Fibroblast of villous mesenchyme (primary cell): ENCODE measurements at regions not wholly inside any gene's neighbourhood (a gene's known extent, or its start where the extent isn't known, plus 50 kb on each side); places are given as distances from the start of the nearest gene placed in this dataset.
"Not testable (repeated sequence)": the region's sequence is repeated elsewhere in the genome, so short reads cannot be mapped to it uniquely, and the experiment has no call there.

ENCODE experiments used
- DNase-seq: peaks from one replicate; pipeline ENCODE4 v3.0.0-alpha.2; 2010; ENCODE audit warnings: low read depth
- H3K4me3 ChIP-seq: 2 replicates; pipeline ENCODE4 v1.5.1; 2011; ENCODE audit warnings: low read depth, mild to moderate bottlenecking, low read length
- TF ChIP-seq, protein P1 (sequence below): IDR thresholded peaks from 2 replicates; pipeline ENCODE4 v1.5.1; 2012; ENCODE audit warnings: low read depth, mild to moderate bottlenecking, low read length; ENCODE audit not compliant: insufficient read depth

GRCh38 chr4:137408527-137409177 lies 123.6 kb downstream of the PCDH18 start:
- H3K4me3 ChIP-seq, result no peak overlapping the region
- TF ChIP-seq, protein P1, sequence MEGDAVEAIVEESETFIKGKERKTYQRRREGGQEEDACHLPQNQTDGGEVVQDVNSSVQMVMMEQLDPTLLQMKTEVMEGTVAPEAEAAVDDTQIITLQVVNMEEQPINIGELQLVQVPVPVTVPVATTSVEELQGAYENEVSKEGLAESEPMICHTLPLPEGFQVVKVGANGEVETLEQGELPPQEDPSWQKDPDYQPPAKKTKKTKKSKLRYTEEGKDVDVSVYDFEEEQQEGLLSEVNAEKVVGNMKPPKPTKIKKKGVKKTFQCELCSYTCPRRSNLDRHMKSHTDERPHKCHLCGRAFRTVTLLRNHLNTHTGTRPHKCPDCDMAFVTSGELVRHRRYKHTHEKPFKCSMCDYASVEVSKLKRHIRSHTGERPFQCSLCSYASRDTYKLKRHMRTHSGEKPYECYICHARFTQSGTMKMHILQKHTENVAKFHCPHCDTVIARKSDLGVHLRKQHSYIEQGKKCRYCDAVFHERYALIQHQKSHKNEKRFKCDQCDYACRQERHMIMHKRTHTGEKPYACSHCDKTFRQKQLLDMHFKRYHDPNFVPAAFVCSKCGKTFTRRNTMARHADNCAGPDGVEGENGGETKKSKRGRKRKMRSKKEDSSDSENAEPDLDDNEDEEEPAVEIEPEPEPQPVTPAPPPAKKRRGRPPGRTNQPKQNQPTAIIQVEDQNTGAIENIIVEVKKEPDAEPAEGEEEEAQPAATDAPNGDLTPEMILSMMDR, result no peak
- DNase-seq, result no peak

GRCh38 chr4:137405833-137406232 lies 126.5 kb downstream of the PCDH18 start:
- DNase-seq, H3K4me3 ChIP-seq: not testable (repeated sequence)

- no peak overlapping the region for H3K4me3 ChIP-seq
- peak; percentile 43 for DNase-seq
- TF ChIP-seq, protein P1, result no peak
Observed at GRCh38 chr4:137394018-137394417, 138.3 kb downstream of the PCDH18 start.

DNA sequence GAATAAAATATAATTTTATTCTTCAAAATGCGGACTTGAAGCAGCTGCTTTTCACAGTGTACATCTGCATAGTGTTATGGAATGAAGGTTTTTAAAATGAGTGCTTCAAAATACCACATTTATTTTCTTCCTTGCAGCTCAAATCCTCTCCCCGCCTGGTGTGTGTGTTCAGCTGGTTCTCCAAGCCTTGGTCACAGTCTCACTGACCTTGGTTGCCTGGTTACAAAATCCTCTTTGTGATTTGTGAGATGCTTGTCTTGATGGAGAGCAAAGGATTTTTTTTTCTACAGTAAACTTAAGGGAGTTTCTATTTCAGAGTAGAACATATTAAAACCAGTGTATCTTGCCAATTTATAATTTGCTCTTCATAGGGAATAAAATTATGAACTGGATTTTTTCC lies 139.2 kb downstream of the PCDH18 start:
- DNase-seq, result peak; percentile 60
- TF ChIP-seq, protein P1, result no peak
- H3K4me3 ChIP-seq, result no peak overlapping the region

DNA sequence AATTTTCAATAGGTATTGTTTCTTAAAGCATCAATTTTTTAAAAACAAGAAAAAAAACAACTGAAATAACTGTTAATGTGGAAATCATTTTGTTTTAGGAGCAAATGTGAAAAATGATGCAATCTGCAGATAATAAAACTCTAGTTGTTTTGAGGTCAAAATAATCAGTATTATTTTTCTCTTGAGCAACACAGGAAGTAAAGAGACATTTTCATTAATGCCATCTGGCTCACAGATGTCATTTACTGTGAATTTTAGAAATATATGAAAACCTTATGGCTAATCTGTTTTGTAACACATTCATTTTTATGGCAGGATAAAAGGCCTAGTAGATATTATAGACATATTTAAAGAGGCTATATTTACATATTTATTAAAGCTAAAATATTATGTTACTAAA lies 141.6 kb downstream of the PCDH18 start:
- peak; percentile 92 for DNase-seq
- no peak overlapping the region for H3K4me3 ChIP-seq
- TF ChIP-seq, protein P1, result no peak

DNA sequence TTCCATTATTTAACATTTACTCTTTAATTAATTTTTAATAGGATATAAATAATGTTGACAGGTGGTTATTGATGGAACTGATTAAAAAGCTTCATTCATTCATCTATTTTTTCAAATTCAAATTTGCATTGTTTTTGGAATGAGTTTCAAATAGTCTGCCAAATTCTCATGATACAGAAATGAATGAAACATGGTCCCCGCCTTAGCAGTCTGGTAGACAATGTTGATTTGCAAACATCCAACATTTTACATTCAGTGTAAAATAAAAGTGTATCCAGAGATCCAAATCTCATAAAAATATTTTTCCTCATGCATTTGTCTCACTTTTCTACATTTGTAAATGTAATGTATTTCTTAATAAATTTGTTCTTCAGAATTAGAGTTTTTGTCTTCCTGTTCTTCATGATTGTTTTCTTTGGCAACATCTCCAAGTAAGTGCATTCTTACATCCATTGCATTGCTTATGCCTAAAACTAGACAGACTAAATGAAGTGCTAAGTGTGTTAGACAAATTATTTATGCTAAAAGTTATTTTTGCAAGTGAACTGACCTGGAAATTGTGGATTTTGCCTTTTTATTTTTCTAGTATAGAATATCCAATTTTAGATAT lies 142.3 kb downstream of the PCDH18 start:
- TF ChIP-seq, protein P1, result no peak
- DNase-seq, result peak; percentile 31
- no peak overlapping the region for H3K4me3 ChIP-seq

DNA sequence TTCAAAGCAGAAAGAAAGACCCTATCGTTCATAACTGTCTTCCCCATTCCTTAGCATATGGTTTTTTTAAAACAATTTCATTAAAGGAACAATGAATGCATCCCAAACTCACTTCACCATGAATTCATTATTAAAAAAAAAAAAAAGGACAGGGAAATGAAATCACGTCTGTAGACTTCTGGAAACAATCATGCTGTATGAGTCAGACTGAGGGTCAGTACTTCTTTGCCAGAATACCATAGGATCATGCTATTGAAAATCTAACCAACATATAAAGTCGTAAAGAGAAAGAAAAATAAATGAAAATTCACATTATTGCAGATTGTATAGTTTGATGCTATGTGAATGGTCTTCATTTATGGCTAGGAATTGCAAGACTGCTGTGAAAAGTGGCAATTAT lies 144.4 kb downstream of the PCDH18 start:
- H3K4me3 ChIP-seq, result no peak overlapping the region
- TF ChIP-seq, protein P1, result no peak
- DNase-seq, result peak; percentile 56
